ENCODE measurements at regions not wholly inside any gene's neighbourhood (a gene's known extent, or its start where the extent isn't known, plus 50 kb on each side); places are given as distances from the start of the nearest gene placed in this dataset.
A peak's percentile ranks its signal among the peaks of the same experiment; 100 is the strongest.

GRCh38 chr2:147665105-147665504 is 179.7 kb upstream of the ACVR2A start:
- no peak for DNase-seq
- intact Hi-C loops (cut with micrococcal nuclease; ENCODE audit: unreplicated experiment), result no loop called here
- Histone ChIP-seq H3K79me2 (ENCODE audit: low read depth) (no peaks in the 10 kb centered on the region), H2AFZ (no peak overlapping the region), H3K4me3 (no peak overlapping the region), H3K4me1 (replicated peaks; ENCODE audit: insufficient read depth) (no peaks in the 10 kb centered on the region), H3F3A (ENCODE audit: insufficient read depth, low read depth) (no peaks in the 10 kb centered on the region), H3K27ac (no peak overlapping the region), H3K36me3 (ENCODE audit: low read depth) (no peaks in the 10 kb centered on the region), H3K9me3 (ENCODE audit: insufficient read depth, low read depth) (no peaks in the 10 kb centered on the region), H4K20me1 (ENCODE audit: insufficient read depth) (no peaks in the 10 kb centered on the region), H3K9me2 (ENCODE audit: insufficient read depth) (no peaks in the 10 kb centered on the region), H3K4me2 (no peak overlapping the region), H3K27me3 (ENCODE audit: insufficient read depth, low read depth) (no peaks in the 10 kb centered on the region)
- CTCF ChIA-PET, result no interaction called here
- TF ChIP-seq CTCF (conservative IDR thresholded peaks at IDR 0.05), result no peak
- TF ChIP-seq EZH2 (IDR thresholded peaks at IDR 0.05; ENCODE audit: low read depth), result no peak
- POLR2A ChIA-PET (ENCODE audit: unreplicated experiment), result interaction anchor here (0.6 kb wide), 1 partner anchor 109 kb away, joined by 6 read pairs; no protein-coding TSS in a partner anchor
- BruUV-seq (replicated peaks), result no TSS peak

DNA sequence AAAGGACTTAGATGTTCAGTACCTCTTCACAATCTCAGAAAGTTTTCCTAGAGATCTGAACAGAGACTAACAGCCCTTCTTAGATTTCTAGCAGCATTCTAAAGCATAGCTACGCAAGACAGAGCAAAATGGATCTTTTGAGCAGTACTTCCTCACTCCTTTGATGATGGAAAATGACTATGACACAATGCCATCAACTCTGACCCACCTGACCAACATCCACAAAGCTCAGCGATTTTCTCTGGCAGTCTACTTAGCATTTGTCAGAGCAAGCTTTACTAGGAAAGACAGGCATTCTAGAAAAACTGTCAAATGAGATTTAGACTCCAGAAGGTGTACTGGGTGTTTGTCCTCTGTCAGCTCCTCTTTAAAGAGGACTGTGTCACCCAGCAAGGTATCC is 180.9 kb upstream of the ACVR2A start:
- TF ChIP-seq EZH2 (IDR thresholded peaks at IDR 0.05; ENCODE audit: low read depth), result no peak
- no peak for TF ChIP-seq CTCF (conservative IDR thresholded peaks at IDR 0.05)
- ChIA-PET CTCF (no interaction called here), POLR2A (ENCODE audit: unreplicated experiment) (interaction anchor here (0.5 kb wide), 1 partner anchor 292 kb away, joined by 4 read pairs; no protein-coding TSS in a partner anchor)
- Histone ChIP-seq H3K9me2 (ENCODE audit: insufficient read depth) (no peaks in the 10 kb centered on the region), H3K36me3 (ENCODE audit: low read depth) (no peaks in the 10 kb centered on the region), H3F3A (ENCODE audit: insufficient read depth, low read depth) (no peaks in the 10 kb centered on the region), H3K27ac (no peak overlapping the region), H3K4me3 (no peak overlapping the region), H2AFZ (no peak overlapping the region), H3K9me3 (ENCODE audit: insufficient read depth, low read depth) (no peaks in the 10 kb centered on the region), H3K4me2 (peak overlapping the region; percentile 26; the same call in 1 of the 2 replicates), H3K27me3 (ENCODE audit: insufficient read depth, low read depth) (no peaks in the 10 kb centered on the region), H3K79me2 (ENCODE audit: low read depth) (no peaks in the 10 kb centered on the region), H4K20me1 (ENCODE audit: insufficient read depth) (no peaks in the 10 kb centered on the region), H3K4me1 (replicated peaks; ENCODE audit: insufficient read depth) (no peaks in the 10 kb centered on the region)
- BruUV-seq (replicated peaks), result no TSS peak
- DNase-seq, result no peak
- intact Hi-C loops (cut with micrococcal nuclease; ENCODE audit: unreplicated experiment), result no loop called here

DNA sequence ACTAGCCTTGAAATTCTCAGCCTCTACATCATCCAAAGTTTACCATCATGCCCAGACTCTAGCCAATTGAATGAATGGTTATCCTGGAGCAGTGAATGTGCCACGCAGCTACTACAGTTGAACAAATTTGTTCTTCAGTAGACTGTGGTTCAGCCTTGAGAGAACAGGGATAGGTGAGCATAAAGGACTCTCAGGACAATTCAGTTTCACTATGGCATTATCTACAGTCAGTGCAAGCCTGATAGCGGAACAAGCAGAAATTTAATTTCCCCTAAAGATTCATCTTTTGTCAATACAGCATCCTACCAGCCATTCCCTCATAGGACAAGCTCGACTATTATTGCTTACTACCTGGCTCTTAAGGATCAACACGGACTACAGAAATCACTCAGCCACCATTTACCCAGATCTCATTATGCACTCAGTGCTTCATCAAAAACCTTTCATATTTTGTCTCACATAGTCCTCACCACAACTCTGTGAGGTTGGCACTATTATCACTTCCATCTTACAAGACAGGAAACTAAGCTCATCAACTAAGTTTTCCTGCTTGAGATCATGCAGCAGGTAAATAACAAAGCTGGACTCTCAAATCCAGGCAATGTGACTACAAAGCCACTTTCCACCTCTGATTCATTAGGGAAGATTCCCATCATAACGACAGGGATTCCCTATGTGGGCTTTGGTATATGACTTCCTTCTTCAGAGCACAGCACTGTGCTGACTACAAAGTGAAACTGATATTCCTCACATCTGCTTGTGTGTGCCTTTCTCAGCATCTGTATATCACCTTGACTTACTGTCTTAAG is 181.5 kb upstream of the ACVR2A start:
- Histone ChIP-seq H3F3A (ENCODE audit: insufficient read depth, low read depth) (no peaks in the 10 kb centered on the region), H3K27ac (no peak overlapping the region), H3K4me2 (peak overlapping the region; percentile 26; the same call in 1 of the 2 replicates), H3K4me1 (replicated peaks; ENCODE audit: insufficient read depth) (no peaks in the 10 kb centered on the region), H3K9me2 (ENCODE audit: insufficient read depth) (no peaks in the 10 kb centered on the region), H3K4me3 (no peak overlapping the region), H3K27me3 (ENCODE audit: insufficient read depth, low read depth) (no peaks in the 10 kb centered on the region), H4K20me1 (ENCODE audit: insufficient read depth) (no peaks in the 10 kb centered on the region), H3K9me3 (ENCODE audit: insufficient read depth, low read depth) (no peaks in the 10 kb centered on the region), H3K36me3 (ENCODE audit: low read depth) (no peaks in the 10 kb centered on the region), H3K79me2 (ENCODE audit: low read depth) (no peaks in the 10 kb centered on the region), H2AFZ (no peak overlapping the region)
- intact Hi-C loops (cut with micrococcal nuclease; ENCODE audit: unreplicated experiment), result no loop called here
- no peak for DNase-seq
- TF ChIP-seq CTCF (conservative IDR thresholded peaks at IDR 0.05), result no peak
- no peak for TF ChIP-seq EZH2 (IDR thresholded peaks at IDR 0.05; ENCODE audit: low read depth)
- BruUV-seq (replicated peaks), result no TSS peak
- POLR2A ChIA-PET (ENCODE audit: unreplicated experiment), result no interaction called here
- CTCF ChIA-PET, result no interaction called here
